HCT116 (cell line): ENCODE measurements at regions not wholly inside any gene's neighbourhood (a gene's known extent, or its start where the extent isn't known, plus 50 kb on each side); places are given as distances from the start of the nearest gene placed in this dataset.

Experiments used
- CBX3 ChIP-seq: IDR thresholded peaks from 2 replicates; pipeline ENCODE4 v1.6.1; 2012; ENCODE audit warnings: low read depth
- EGR1 ChIP-seq: IDR thresholded peaks from 2 replicates; pipeline ENCODE4 v1.6.1; 2012; ENCODE audit warnings: low read depth
- FOSL1 ChIP-seq: IDR thresholded peaks from 2 replicates; pipeline ENCODE4 v1.6.1; 2012; ENCODE audit warnings: low read depth
- POLR2A ChIP-seq: IDR thresholded peaks from 2 replicates; pipeline ENCODE4 v1.7.0; 2011; ENCODE audit warnings: borderline replicate concordance; ENCODE audit not compliant: insufficient read depth, insufficient read length; ENCODE audit errors: extremely low read depth
- POLR2AphosphoS5 ChIP-seq: IDR thresholded peaks from 2 replicates; pipeline ENCODE4 v1.6.1; 2011; ENCODE audit warnings: mild to moderate bottlenecking, low read depth, low read length, moderate library complexity
- SIN3A ChIP-seq: IDR thresholded peaks from 2 replicates; pipeline ENCODE4 v1.6.1; 2012; ENCODE audit warnings: low read depth
- SP1 ChIP-seq: IDR thresholded peaks from 2 replicates; pipeline ENCODE4 v1.6.1; 2012; ENCODE audit warnings: low read depth
- TCF7L2 ChIP-seq: IDR thresholded peaks from 2 replicates; pipeline ENCODE4 v1.7.0; 2011; ENCODE audit warnings: borderline replicate concordance, inconsistent platforms; ENCODE audit not compliant: insufficient read depth, insufficient read length; ENCODE audit errors: extremely low read depth
- YY1 ChIP-seq: IDR thresholded peaks from 2 replicates; pipeline ENCODE4 v1.6.1; 2011; ENCODE audit warnings: low read length, low read depth, moderate library complexity, mild to moderate bottlenecking; ENCODE audit not compliant: insufficient replicate concordance; ENCODE audit errors: extremely low read depth
- TF ChIP-seq, protein P1 (sequence below), 3 experiments: fragments of 200-600 bp in 1 of 3; sonication (generic) in 1 of 3; IDR thresholded peaks in 2 of 3; conservative IDR thresholded peaks in 1 of 3; 2 replicates each; pipeline ENCODE4 v1.5.1; 2012 to 2017; ENCODE audit warnings: low read depth in 2 of 3, low read length in 2 of 3, antibody characterized with exemption in 1 of 3, borderline replicate concordance in 1 of 3, control low read depth in 1 of 3, mild to moderate bottlenecking in 1 of 3, mixed read lengths in 1 of 3, mixed run types in 1 of 3, moderate library complexity in 1 of 3; ENCODE audit not compliant: insufficient read depth in 1 of 3
- TF ChIP-seq, protein P2 (sequence below): IDR thresholded peaks from 2 replicates; pipeline ENCODE4 v1.6.1; 2012; ENCODE audit warnings: low read depth
- TF ChIP-seq, protein P3 (sequence below): IDR thresholded peaks from 2 replicates; pipeline ENCODE4 v1.6.1; 2011; ENCODE audit warnings: mild to moderate bottlenecking, low read length, moderate library complexity; ENCODE audit not compliant: insufficient replicate concordance; ENCODE audit errors: extremely low read depth
- TF ChIP-seq, protein P4 (sequence below): IDR thresholded peaks from 2 replicates; pipeline ENCODE4 v1.6.1; 2012

DNA sequence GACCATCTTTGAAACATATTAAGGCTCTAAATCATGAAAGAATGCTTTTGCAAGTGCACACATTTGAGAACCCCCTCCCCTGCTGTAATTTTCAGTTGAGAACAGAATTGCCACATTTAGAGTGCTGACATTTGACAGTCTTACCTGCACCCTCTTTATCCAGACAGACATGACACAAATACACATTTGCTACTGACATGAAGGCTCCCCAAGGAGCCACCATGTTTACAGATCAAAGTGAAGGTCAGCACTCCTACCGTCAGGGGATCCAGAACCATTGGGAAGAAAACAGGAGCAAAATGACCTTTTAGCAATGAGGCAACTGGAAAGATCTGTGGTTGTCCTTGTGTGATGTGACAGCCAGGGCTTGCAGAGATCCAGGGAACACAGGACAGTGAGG is 315.4 kb upstream of the CNR1 start:
- TF ChIP-seq SP1: no peak
- TF ChIP-seq, protein P1, sequence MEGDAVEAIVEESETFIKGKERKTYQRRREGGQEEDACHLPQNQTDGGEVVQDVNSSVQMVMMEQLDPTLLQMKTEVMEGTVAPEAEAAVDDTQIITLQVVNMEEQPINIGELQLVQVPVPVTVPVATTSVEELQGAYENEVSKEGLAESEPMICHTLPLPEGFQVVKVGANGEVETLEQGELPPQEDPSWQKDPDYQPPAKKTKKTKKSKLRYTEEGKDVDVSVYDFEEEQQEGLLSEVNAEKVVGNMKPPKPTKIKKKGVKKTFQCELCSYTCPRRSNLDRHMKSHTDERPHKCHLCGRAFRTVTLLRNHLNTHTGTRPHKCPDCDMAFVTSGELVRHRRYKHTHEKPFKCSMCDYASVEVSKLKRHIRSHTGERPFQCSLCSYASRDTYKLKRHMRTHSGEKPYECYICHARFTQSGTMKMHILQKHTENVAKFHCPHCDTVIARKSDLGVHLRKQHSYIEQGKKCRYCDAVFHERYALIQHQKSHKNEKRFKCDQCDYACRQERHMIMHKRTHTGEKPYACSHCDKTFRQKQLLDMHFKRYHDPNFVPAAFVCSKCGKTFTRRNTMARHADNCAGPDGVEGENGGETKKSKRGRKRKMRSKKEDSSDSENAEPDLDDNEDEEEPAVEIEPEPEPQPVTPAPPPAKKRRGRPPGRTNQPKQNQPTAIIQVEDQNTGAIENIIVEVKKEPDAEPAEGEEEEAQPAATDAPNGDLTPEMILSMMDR (IDR thresholded peaks at IDR 0.05 in 2 of 3, conservative IDR thresholded peaks at IDR 0.05 in 1 of 3; ENCODE audit: borderline replicate concordance in 1 of 3, insufficient read depth in 1 of 3, low read depth in 2 of 3, low read length in 2 of 3): no peak
- no peak for TF ChIP-seq CBX3
- TF ChIP-seq EGR1: no peak
- no peak for TF ChIP-seq TCF7L2
- no peak for TF ChIP-seq SIN3A
- no peak for TF ChIP-seq YY1
- no peak for TF ChIP-seq FOSL1
- TF ChIP-seq, protein P2, sequence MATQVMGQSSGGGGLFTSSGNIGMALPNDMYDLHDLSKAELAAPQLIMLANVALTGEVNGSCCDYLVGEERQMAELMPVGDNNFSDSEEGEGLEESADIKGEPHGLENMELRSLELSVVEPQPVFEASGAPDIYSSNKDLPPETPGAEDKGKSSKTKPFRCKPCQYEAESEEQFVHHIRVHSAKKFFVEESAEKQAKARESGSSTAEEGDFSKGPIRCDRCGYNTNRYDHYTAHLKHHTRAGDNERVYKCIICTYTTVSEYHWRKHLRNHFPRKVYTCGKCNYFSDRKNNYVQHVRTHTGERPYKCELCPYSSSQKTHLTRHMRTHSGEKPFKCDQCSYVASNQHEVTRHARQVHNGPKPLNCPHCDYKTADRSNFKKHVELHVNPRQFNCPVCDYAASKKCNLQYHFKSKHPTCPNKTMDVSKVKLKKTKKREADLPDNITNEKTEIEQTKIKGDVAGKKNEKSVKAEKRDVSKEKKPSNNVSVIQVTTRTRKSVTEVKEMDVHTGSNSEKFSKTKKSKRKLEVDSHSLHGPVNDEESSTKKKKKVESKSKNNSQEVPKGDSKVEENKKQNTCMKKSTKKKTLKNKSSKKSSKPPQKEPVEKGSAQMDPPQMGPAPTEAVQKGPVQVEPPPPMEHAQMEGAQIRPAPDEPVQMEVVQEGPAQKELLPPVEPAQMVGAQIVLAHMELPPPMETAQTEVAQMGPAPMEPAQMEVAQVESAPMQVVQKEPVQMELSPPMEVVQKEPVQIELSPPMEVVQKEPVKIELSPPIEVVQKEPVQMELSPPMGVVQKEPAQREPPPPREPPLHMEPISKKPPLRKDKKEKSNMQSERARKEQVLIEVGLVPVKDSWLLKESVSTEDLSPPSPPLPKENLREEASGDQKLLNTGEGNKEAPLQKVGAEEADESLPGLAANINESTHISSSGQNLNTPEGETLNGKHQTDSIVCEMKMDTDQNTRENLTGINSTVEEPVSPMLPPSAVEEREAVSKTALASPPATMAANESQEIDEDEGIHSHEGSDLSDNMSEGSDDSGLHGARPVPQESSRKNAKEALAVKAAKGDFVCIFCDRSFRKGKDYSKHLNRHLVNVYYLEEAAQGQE: no peak
- TF ChIP-seq, protein P3, sequence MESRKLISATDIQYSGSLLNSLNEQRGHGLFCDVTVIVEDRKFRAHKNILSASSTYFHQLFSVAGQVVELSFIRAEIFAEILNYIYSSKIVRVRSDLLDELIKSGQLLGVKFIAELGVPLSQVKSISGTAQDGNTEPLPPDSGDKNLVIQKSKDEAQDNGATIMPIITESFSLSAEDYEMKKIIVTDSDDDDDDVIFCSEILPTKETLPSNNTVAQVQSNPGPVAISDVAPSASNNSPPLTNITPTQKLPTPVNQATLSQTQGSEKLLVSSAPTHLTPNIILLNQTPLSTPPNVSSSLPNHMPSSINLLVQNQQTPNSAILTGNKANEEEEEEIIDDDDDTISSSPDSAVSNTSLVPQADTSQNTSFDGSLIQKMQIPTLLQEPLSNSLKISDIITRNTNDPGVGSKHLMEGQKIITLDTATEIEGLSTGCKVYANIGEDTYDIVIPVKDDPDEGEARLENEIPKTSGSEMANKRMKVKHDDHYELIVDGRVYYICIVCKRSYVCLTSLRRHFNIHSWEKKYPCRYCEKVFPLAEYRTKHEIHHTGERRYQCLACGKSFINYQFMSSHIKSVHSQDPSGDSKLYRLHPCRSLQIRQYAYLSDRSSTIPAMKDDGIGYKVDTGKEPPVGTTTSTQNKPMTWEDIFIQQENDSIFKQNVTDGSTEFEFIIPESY: no peak
- no peak for TF ChIP-seq POLR2AphosphoS5
- no peak for TF ChIP-seq POLR2A
- TF ChIP-seq, protein P4, sequence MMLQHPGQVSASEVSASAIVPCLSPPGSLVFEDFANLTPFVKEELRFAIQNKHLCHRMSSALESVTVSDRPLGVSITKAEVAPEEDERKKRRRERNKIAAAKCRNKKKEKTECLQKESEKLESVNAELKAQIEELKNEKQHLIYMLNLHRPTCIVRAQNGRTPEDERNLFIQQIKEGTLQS: no peak
